ENCODE measurements at regions not wholly inside any gene's neighbourhood (a gene's known extent, or its start where the extent isn't known, plus 50 kb on each side); places are given as distances from the start of the nearest gene placed in this dataset.

DNA sequence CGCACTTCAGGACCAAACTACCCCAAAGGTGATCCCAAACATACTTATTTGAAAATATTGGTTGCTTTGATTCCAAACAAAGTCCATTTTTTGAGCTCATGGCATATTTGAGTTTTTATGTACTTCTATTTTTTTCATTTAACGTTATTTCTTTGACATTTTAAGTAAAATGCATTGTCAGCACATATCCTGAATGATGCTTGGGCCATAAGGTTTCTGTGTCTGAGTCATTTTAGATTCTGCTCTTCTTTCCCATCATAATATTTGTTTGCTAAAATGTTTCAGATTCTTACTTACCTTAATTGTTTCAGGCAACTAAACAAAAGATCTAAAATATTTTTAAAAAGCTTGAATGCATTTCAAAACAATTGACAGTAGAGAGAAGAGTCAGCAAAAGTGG, 998.2 kb downstream of the REEP3 start:
- Histone ChIP-seq H3K4me2 (ENCODE audit: low read depth, low read length, poor library complexity, severe bottlenecking) (no peak overlapping the region), H2AFZ (ENCODE audit: low read depth, low read length, severe bottlenecking) (no peak overlapping the region), H3K4me3 (ENCODE audit: insufficient read depth, low read length, poor library complexity, severe bottlenecking) (no peak overlapping the region), H3K9me2 (replicated peaks; ENCODE audit: insufficient read depth, low read length) (no peaks in the 10 kb centered on the region), H3K79me2 (ENCODE audit: insufficient read depth, low read length) (no peaks in the 10 kb centered on the region), H3F3A (ENCODE audit: insufficient read depth) (no peaks in the 10 kb centered on the region), H4K20me1 (ENCODE audit: low read depth, low read length) (no peaks in the 10 kb centered on the region), H3K9me3 (ENCODE audit: insufficient read depth, low read length) (no peaks in the 10 kb centered on the region), H3K27me3 (ENCODE audit: low read length) (no peaks in the 10 kb centered on the region), H3K27ac (ENCODE audit: low read depth, low read length) (no peak overlapping the region), H3K9ac (ENCODE audit: low read length) (no peak overlapping the region), H3K36me3 (ENCODE audit: low read length) (no peaks in the 10 kb centered on the region)
- no peak for TF ChIP-seq EZH2phosphoT487 (conservative IDR thresholded peaks at IDR 0.05; ENCODE audit: low read length)
- TF ChIP-seq, protein P1, sequence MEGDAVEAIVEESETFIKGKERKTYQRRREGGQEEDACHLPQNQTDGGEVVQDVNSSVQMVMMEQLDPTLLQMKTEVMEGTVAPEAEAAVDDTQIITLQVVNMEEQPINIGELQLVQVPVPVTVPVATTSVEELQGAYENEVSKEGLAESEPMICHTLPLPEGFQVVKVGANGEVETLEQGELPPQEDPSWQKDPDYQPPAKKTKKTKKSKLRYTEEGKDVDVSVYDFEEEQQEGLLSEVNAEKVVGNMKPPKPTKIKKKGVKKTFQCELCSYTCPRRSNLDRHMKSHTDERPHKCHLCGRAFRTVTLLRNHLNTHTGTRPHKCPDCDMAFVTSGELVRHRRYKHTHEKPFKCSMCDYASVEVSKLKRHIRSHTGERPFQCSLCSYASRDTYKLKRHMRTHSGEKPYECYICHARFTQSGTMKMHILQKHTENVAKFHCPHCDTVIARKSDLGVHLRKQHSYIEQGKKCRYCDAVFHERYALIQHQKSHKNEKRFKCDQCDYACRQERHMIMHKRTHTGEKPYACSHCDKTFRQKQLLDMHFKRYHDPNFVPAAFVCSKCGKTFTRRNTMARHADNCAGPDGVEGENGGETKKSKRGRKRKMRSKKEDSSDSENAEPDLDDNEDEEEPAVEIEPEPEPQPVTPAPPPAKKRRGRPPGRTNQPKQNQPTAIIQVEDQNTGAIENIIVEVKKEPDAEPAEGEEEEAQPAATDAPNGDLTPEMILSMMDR (IDR thresholded peaks at IDR 0.05; ENCODE audit: insufficient read depth, low read length, poor library complexity, severe bottlenecking): no peak

DNA sequence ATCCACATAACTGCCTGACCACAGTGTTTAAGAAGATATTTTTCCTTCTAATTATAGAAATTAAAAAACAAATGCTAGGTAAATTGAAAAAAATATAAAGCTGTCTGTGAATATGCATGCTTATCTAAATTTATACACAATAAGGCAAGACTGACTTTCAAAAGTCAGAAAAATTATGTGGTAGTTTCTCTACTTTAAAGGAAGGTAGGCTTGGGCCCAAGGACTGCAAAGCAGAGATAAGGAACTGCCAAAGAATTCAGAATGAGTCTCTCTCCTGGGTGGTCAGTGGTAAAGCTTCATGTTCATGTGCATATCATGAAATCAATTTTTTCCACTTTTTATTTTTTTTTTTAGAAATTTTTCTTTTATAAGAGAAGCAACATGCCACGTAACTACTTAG, 998.6 kb downstream of the REEP3 start:
- no peak overlapping the region for H3K9ac ChIP-seq (ENCODE audit: low read length)
- H3K4me2 ChIP-seq (ENCODE audit: low read depth, low read length, poor library complexity, severe bottlenecking): no peak overlapping the region

DNA sequence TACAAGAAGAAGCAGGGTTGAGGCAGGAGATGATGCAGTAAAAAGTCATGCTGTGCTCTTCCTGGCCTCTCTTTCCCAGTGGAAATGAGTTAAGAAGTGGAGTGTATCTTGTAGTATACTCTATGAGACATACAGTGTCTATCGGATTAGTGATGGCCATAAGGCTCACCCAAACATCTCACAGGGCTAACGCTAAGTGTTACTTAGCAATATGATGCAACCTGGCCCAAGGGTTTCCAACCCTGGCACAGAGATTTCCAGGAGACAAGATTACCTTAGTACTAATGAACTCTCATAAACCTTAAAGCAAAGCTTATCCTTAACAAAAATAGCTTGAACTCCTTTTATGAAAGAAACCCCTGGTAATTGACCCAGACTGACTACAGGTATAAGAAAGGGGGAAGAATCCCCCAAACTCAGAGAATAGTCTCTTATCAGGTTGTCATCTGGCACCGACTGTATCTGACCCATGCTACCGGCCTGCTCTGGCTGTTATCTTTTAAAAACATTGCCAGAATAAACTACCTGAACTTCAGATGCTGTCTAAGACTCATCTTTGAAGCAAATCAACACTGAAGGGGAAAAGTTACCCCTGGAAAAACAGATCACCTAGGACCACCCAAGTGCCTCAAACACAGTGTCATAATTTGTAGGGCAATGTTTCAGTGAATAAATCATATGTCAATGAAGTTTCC, 1002.0 kb downstream of the REEP3 start:
- Histone ChIP-seq H3K9ac (ENCODE audit: low read length) (no peak overlapping the region), H3K27ac (ENCODE audit: low read depth, low read length) (no peak overlapping the region), H3K9me2 (replicated peaks; ENCODE audit: insufficient read depth, low read length) (no peaks in the 10 kb centered on the region), H3K27me3 (ENCODE audit: low read length) (no peaks in the 10 kb centered on the region), H3K36me3 (ENCODE audit: low read length) (no peaks in the 10 kb centered on the region), H3K79me2 (ENCODE audit: insufficient read depth, low read length) (no peaks in the 10 kb centered on the region), H3K4me3 (ENCODE audit: insufficient read depth, low read length, poor library complexity, severe bottlenecking) (no peak overlapping the region), H3K4me2 (ENCODE audit: low read depth, low read length, poor library complexity, severe bottlenecking) (no peak overlapping the region), H3K9me3 (ENCODE audit: insufficient read depth, low read length) (no peaks in the 10 kb centered on the region), H3F3A (ENCODE audit: insufficient read depth) (no peaks in the 10 kb centered on the region), H4K20me1 (ENCODE audit: low read depth, low read length) (no peaks in the 10 kb centered on the region), H2AFZ (ENCODE audit: low read depth, low read length, severe bottlenecking) (no peak overlapping the region)
- TF ChIP-seq EZH2phosphoT487 (conservative IDR thresholded peaks at IDR 0.05; ENCODE audit: low read length): no peak
- TF ChIP-seq, protein P1 (IDR thresholded peaks at IDR 0.05; ENCODE audit: insufficient read depth, low read length, poor library complexity, severe bottlenecking): no peak

More for the DNA sequence above, 998.6 kb downstream of the REEP3 start:
- H3K36me3 ChIP-seq (ENCODE audit: low read length): no peaks in the 10 kb centered on the region
- no peak overlapping the region for H3K27ac ChIP-seq (ENCODE audit: low read depth, low read length)
- no peaks in the 10 kb centered on the region for H3F3A ChIP-seq (ENCODE audit: insufficient read depth)
- TF ChIP-seq, protein P1 (IDR thresholded peaks at IDR 0.05; ENCODE audit: insufficient read depth, low read length, poor library complexity, severe bottlenecking): no peak
- TF ChIP-seq EZH2phosphoT487 (conservative IDR thresholded peaks at IDR 0.05; ENCODE audit: low read length): no peak
- H3K79me2 ChIP-seq (ENCODE audit: insufficient read depth, low read length): no peaks in the 10 kb centered on the region
- no peaks in the 10 kb centered on the region for H3K27me3 ChIP-seq (ENCODE audit: low read length)
- H2AFZ ChIP-seq (ENCODE audit: low read depth, low read length, severe bottlenecking): no peak overlapping the region
- no peak overlapping the region for H3K4me3 ChIP-seq (ENCODE audit: insufficient read depth, low read length, poor library complexity, severe bottlenecking)
- H3K9me3 ChIP-seq (ENCODE audit: insufficient read depth, low read length): no peaks in the 10 kb centered on the region
- no peaks in the 10 kb centered on the region for H4K20me1 ChIP-seq (ENCODE audit: low read depth, low read length)
- H3K9me2 ChIP-seq (replicated peaks; ENCODE audit: insufficient read depth, low read length): no peaks in the 10 kb centered on the region
